HEK293 (cell line): ENCODE measurements at regions not wholly inside any gene's neighbourhood (a gene's known extent, or its start where the extent isn't known, plus 50 kb on each side); places are given as distances from the start of the nearest gene placed in this dataset.

ENCODE experiments used
- CTCF ChIA-PET: fragments of 350-600 bp; formaldehyde crosslinking; extraction: SDS; loops from one replicate; lab custom pipeline; 2021; ENCODE audit warnings: antibody characterized with exemption; lab: Yijun Ruan, JAX
- POLR2A ChIA-PET: fragments of 300-600 bp; formaldehyde crosslinking; extraction: SDS; loops from one replicate; lab custom pipeline; 2020; ENCODE audit warnings: antibody characterized with exemption, inconsistent platforms; lab: Yijun Ruan, JAX
- H3K27ac ChIP-seq: fragments of 200-500 bp; sonication (Bioruptor generic); 2 replicates; pipeline ENCODE4 v1.5.1; 2014; ENCODE audit warnings: low read depth, low read length, control low read depth, inconsistent platforms; ENCODE audit errors: extremely low read depth
- H3K36me3 ChIP-seq, 2 experiments: fragments of 200-500 bp in 1 of 2; sonication (Bioruptor generic) in 1 of 2; 1 replicate in 1 of 2; 2 replicates in 1 of 2; pipeline ENCODE4 v1.5.1; 2014 to 2017; ENCODE audit warnings: inconsistent platforms in 2 of 2, low read length in 2 of 2; ENCODE audit not compliant: control insufficient read depth in 2 of 2, insufficient read depth in 1 of 2
- H3K4me1 ChIP-seq: fragments of 200-500 bp; sonication (Bioruptor generic); 2 replicates; pipeline ENCODE4 v1.5.1; 2014; ENCODE audit warnings: mild to moderate bottlenecking, low read length, inconsistent platforms; ENCODE audit not compliant: control insufficient read depth, insufficient read depth
- H3K4me3 ChIP-seq: 2 replicates; pipeline ENCODE4 v1.5.1; 2011; ENCODE audit warnings: low read depth, mild to moderate bottlenecking, control low read depth, low read length, moderate library complexity
- H3K9me3 ChIP-seq: fragments of 200-500 bp; sonication (Bioruptor generic); 2 replicates; pipeline ENCODE4 v1.5.1; 2014; ENCODE audit warnings: low read depth, low read length, inconsistent platforms; ENCODE audit not compliant: control insufficient read depth, insufficient read depth
- ELK4 ChIP-seq: IDR thresholded peaks from 2 replicates; pipeline ENCODE4 v1.6.1; 2011; ENCODE audit warnings: mild to moderate bottlenecking, low read depth, low read length, borderline replicate concordance
- KLF7 ChIP-seq: fragments of 450-650 bp; formaldehyde crosslinking; IDR thresholded peaks from 2 replicates; pipeline ENCODE4 v1.5.1; 2016; ENCODE audit warnings: missing biosample characterization, missing genetic modification characterization, borderline replicate concordance
- MZF1 ChIP-seq: fragments of 450-650 bp; formaldehyde crosslinking; IDR thresholded peaks from 2 replicates; pipeline ENCODE4 v1.5.1; 2017; ENCODE audit warnings: missing biosample characterization, missing genetic modification characterization, borderline replicate concordance
- RBAK ChIP-seq: fragments of 450-650 bp; formaldehyde crosslinking; IDR thresholded peaks from 2 replicates; pipeline ENCODE4 v1.5.1; 2016; ENCODE audit warnings: missing biosample characterization, missing genetic modification characterization
- SP3 ChIP-seq: fragments of 450-650 bp; formaldehyde crosslinking; IDR thresholded peaks from 2 replicates; pipeline ENCODE4 v1.5.1; 2016; ENCODE audit warnings: missing biosample characterization, missing genetic modification characterization
- SP7 ChIP-seq: fragments of 450-650 bp; formaldehyde crosslinking; IDR thresholded peaks from 2 replicates; pipeline ENCODE4 v1.5.1; 2016; ENCODE audit warnings: missing biosample characterization, missing genetic modification characterization
- TRIM28 ChIP-seq: IDR thresholded peaks from 2 replicates; pipeline ENCODE4 v1.6.1; 2011; ENCODE audit warnings: low read length, control low read depth, borderline replicate concordance
- ZFHX2 ChIP-seq: fragments of 450-650 bp; formaldehyde crosslinking; conservative IDR thresholded peaks from 2 replicates; pipeline ENCODE4 v1.5.1; 2016; ENCODE audit warnings: missing biosample characterization, missing genetic modification characterization
- ZNF121 ChIP-seq: fragments of 450-650 bp; formaldehyde crosslinking; IDR thresholded peaks from 2 replicates; pipeline ENCODE4 v1.5.1; 2016; ENCODE audit warnings: missing biosample characterization, missing genetic modification characterization
- ZNF16 ChIP-seq: fragments of 450-650 bp; formaldehyde crosslinking; IDR thresholded peaks from 2 replicates; pipeline ENCODE4 v1.5.1; 2016; ENCODE audit warnings: low read depth, missing biosample characterization, missing genetic modification characterization
- ZNF19 ChIP-seq: fragments of 450-650 bp; formaldehyde crosslinking; IDR thresholded peaks from 2 replicates; pipeline ENCODE4; 2016; ENCODE audit warnings: missing biosample characterization, missing genetic modification characterization, low read depth
- ZNF26 ChIP-seq: fragments of 450-650 bp; formaldehyde crosslinking; IDR thresholded peaks from 2 replicates; pipeline ENCODE4 v1.5.1; 2016; ENCODE audit warnings: missing biosample characterization, missing genetic modification characterization
- ZNF266 ChIP-seq: fragments of 450-650 bp; formaldehyde crosslinking; IDR thresholded peaks from 2 replicates; pipeline ENCODE4 v1.5.1; 2016; ENCODE audit warnings: missing biosample characterization, missing genetic modification characterization, low read depth
- ZNF324 ChIP-seq: fragments of 450-650 bp; formaldehyde crosslinking; IDR thresholded peaks from 2 replicates; pipeline ENCODE4 v1.5.1; 2016; ENCODE audit warnings: missing biosample characterization, missing genetic modification characterization
- ZNF398 ChIP-seq: fragments of 450-650 bp; formaldehyde crosslinking; IDR thresholded peaks from 2 replicates; pipeline ENCODE4 v1.5.1; 2017; ENCODE audit warnings: missing biosample characterization, missing genetic modification characterization
- ZNF426 ChIP-seq: fragments of 450-650 bp; formaldehyde crosslinking; IDR thresholded peaks from 2 replicates; pipeline ENCODE4 v1.5.1; 2017; ENCODE audit warnings: missing biosample characterization, missing genetic modification characterization, mild to moderate bottlenecking, inconsistent platforms, moderate library complexity
- ZNF433 ChIP-seq: fragments of 450-650 bp; formaldehyde crosslinking; IDR thresholded peaks from 2 replicates; pipeline ENCODE4 v1.5.1; 2016; ENCODE audit warnings: missing biosample characterization, missing genetic modification characterization, low read depth
- ZNF473 ChIP-seq: fragments of 450-650 bp; formaldehyde crosslinking; IDR thresholded peaks from 2 replicates; pipeline ENCODE4 v1.5.1; 2017; ENCODE audit warnings: missing biosample characterization, missing genetic modification characterization
- ZNF510 ChIP-seq: fragments of 450-650 bp; formaldehyde crosslinking; IDR thresholded peaks from 2 replicates; pipeline ENCODE4 v1.5.1; 2018; ENCODE audit warnings: mild to moderate bottlenecking, missing genetic modification characterization, missing biosample characterization; ENCODE audit not compliant: insufficient replicate concordance
- ZNF514 ChIP-seq: fragments of 450-650 bp; formaldehyde crosslinking; IDR thresholded peaks from 2 replicates; pipeline ENCODE4 v1.5.1; 2016; ENCODE audit warnings: missing biosample characterization, missing genetic modification characterization
- ZNF560 ChIP-seq: fragments of 450-650 bp; formaldehyde crosslinking; IDR thresholded peaks from 2 replicates; pipeline ENCODE4 v1.5.1; 2017; ENCODE audit warnings: missing biosample characterization, missing genetic modification characterization, borderline replicate concordance
- ZNF600 ChIP-seq: fragments of 450-650 bp; formaldehyde crosslinking; IDR thresholded peaks from 2 replicates; pipeline ENCODE4 v1.5.1; 2016; ENCODE audit warnings: missing biosample characterization, missing genetic modification characterization
- ZNF692 ChIP-seq: fragments of 450-650 bp; formaldehyde crosslinking; IDR thresholded peaks from 2 replicates; pipeline ENCODE4 v1.5.1; 2016; ENCODE audit warnings: missing biosample characterization, missing genetic modification characterization
- ZSCAN23 ChIP-seq: fragments of 450-650 bp; formaldehyde crosslinking; IDR thresholded peaks from 2 replicates; pipeline ENCODE4 v1.5.1; 2016; ENCODE audit warnings: missing biosample characterization, missing genetic modification characterization
- TF ChIP-seq, protein P1 (sequence below): fragments of 450-650 bp; formaldehyde crosslinking; IDR thresholded peaks from 2 replicates; pipeline ENCODE4 v1.5.1; 2016; ENCODE audit warnings: missing biosample characterization, missing genetic modification characterization
- TF ChIP-seq, protein P2 (sequence below): fragments of 450-650 bp; formaldehyde crosslinking; IDR thresholded peaks from 2 replicates; pipeline ENCODE4 v1.5.1; 2017; ENCODE audit warnings: missing biosample characterization, missing genetic modification characterization
- TF ChIP-seq, protein P3 (sequence below): fragments of 450-650 bp; formaldehyde crosslinking; IDR thresholded peaks from 2 replicates; pipeline ENCODE4 v1.5.1; 2016; ENCODE audit warnings: missing biosample characterization, missing genetic modification characterization, borderline replicate concordance

DNA sequence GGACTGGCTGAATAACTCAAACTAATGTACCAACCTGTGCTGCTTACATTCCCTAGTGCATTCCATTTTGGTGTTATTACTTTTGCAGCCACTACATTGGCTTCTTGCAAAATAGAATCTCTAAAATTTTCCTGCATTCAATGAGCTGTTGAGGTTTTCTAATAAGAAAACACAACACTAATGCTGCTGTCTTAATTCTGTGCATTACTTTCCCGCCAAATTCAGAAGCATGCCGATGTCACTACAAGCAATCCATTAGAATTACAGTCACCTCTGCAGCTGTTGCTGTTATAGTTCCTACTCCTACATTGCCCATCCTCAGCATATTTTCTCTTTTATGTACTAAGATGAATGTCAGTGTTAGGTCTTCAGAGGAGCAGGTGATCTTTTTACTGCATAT is 359.5 kb downstream of the HACE1 start:
- H3K4me3 ChIP-seq, result no peak overlapping the region
- H3K27ac ChIP-seq, result no peak overlapping the region
- ChIA-PET POLR2A (no interaction called here), CTCF (interaction anchor here (0.7 to 1.1 kb wide), 2 partner anchors 12 to 27 kb away, joined by 3 to 4 read pairs; no protein-coding TSS in a partner anchor)
- H3K9me3 ChIP-seq, result no peaks in the 10 kb centered on the region
- no peaks in the 10 kb centered on the region for H3K4me1 ChIP-seq
- H3K36me3 ChIP-seq, result no peaks in the 10 kb centered on the region
- TF ChIP-seq, protein P1, sequence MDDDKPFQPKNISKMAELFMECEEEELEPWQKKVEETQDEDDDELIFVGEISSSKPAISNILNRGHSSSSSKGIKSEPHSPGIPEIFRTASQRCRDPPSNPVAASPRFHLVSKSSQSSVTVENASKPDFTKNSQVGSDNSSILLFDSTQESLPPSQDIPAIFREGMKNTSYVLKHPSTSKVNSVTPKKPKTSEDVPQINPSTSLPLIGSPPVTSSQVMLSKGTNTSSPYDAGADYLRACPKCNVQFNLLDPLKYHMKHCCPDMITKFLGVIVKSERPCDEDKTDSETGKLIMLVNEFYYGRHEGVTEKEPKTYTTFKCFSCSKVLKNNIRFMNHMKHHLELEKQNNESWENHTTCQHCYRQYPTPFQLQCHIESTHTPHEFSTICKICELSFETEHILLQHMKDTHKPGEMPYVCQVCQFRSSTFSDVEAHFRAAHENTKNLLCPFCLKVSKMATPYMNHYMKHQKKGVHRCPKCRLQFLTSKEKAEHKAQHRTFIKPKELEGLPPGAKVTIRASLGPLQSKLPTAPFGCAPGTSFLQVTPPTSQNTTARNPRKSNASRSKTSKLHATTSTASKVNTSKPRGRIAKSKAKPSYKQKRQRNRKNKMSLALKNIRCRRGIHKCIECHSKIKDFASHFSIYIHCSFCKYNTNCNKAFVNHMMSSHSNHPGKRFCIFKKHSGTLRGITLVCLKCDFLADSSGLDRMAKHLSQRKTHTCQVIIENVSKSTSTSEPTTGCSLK (tag by site-specific recombination), result no peak
- TF ChIP-seq ZNF19 (tag by site-specific recombination), result no peak
- TF ChIP-seq ZFHX2, result no peak
- no peak for TF ChIP-seq ZNF510 (tag by site-specific recombination)
- no peak for TF ChIP-seq RBAK (tag by site-specific recombination)
- TF ChIP-seq, protein P2, sequence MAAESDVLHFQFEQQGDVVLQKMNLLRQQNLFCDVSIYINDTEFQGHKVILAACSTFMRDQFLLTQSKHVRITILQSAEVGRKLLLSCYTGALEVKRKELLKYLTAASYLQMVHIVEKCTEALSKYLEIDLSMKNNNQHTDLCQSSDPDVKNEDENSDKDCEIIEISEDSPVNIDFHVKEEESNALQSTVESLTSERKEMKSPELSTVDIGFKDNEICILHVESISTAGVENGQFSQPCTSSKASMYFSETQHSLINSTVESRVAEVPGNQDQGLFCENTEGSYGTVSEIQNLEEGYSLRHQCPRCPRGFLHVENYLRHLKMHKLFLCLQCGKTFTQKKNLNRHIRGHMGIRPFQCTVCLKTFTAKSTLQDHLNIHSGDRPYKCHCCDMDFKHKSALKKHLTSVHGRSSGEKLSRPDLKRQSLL (tag by site-specific recombination), result no peak
- TF ChIP-seq MZF1 (tag by site-specific recombination), result no peak
- no peak for TF ChIP-seq ZNF514 (tag by site-specific recombination)
- no peak for TF ChIP-seq ZNF600
- TF ChIP-seq ZNF560 (tag by site-specific recombination), result no peak
- TF ChIP-seq ZNF473 (tag by site-specific recombination), result no peak
- TF ChIP-seq ZNF433, result no peak
- no peak for TF ChIP-seq ZNF121
- no peak for TF ChIP-seq ZNF324 (tag by site-specific recombination)
- no peak for TF ChIP-seq SP3
- no peak for TF ChIP-seq SP7 (tag by site-specific recombination)
- TF ChIP-seq ELK4, result no peak
- TF ChIP-seq, all 188 proteins: peak for 0

DNA sequence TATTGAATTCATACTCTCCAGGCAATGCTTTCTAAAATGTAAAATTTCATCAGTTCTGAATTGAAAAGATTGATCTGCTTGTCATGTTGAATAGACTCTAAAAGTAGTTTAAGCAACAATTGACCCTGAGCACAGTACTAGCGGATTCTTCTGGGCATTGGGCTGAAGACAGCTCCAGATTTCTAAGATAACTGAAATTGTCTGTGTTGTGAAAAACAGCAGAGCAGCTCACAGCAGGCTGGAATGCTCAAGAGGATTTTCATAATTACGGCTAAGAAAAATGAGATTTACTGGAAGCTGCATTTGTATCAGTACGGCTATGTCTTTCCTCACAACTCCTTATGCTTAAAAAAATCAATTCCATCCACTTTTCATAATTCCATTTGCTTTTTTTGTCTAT is 373.7 kb downstream of the HACE1 start:
- Histone ChIP-seq H3K36me3 (no peaks in the 10 kb centered on the region), H3K9me3 (no peaks in the 10 kb centered on the region), H3K27ac (no peak overlapping the region), H3K4me3 (no peak overlapping the region), H3K4me1 (no peaks in the 10 kb centered on the region)
- POLR2A ChIA-PET, result no interaction called here
- CTCF ChIA-PET, result no interaction called here
- TF ChIP-seq ZNF426 (tag by site-specific recombination) (no peak), ZNF398 (no peak), ZSCAN23 (tag by site-specific recombination) (no peak), TRIM28 (no peak), KLF7 (no peak), ZNF16 (tag by site-specific recombination) (no peak), ZNF26 (tag by site-specific recombination) (no peak), ZNF266 (tag by site-specific recombination) (no peak), ZNF692 (tag by site-specific recombination) (no peak)
- TF ChIP-seq, protein P3, sequence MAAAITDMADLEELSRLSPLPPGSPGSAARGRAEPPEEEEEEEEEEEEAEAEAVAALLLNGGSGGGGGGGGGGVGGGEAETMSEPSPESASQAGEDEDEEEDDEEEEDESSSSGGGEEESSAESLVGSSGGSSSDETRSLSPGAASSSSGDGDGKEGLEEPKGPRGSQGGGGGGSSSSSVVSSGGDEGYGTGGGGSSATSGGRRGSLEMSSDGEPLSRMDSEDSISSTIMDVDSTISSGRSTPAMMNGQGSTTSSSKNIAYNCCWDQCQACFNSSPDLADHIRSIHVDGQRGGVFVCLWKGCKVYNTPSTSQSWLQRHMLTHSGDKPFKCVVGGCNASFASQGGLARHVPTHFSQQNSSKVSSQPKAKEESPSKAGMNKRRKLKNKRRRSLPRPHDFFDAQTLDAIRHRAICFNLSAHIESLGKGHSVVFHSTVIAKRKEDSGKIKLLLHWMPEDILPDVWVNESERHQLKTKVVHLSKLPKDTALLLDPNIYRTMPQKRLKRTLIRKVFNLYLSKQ, result no peak
